Activated CD4-positive, alpha-beta T cell treated with anti-CD3 and anti-CD28 coated beads for 24 hours (primary cell): ENCODE measurements at regions not wholly inside any gene's neighbourhood (a gene's known extent, or its start where the extent isn't known, plus 50 kb on each side); places are given as distances from the start of the nearest gene placed in this dataset.
"Not testable (repeated sequence)": the region's sequence is repeated elsewhere in the genome, so short reads cannot be mapped to it uniquely, and the experiment has no call there.

ENCODE experiments used
- DNase-seq, 2 donors: peaks; one replicate each; pipeline ENCODE4 v3.0.0-alpha.2; 2020; ENCODE audit warnings: low read depth in 2 of 2

DNA sequence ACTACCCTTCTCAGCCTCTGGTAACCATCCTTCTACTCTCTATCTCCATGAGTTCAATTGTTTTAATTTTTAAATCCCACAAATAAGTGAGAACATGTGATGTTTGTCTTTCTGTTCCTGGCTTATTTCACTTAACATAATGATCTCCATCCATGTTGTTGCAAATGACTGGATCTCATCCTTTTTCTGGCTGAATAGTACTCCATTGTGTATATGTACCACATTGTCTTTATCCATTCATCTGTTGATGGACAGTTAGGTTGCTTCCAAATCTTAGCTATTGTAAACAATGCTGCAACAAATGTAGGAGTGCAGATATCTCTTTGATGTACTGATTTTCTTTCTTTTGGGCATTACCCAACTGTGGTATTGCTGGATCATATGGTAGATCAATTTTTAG lies 103.0 kb downstream of the CARTPT start:
- not testable (repeated sequence) for DNase-seq

DNA sequence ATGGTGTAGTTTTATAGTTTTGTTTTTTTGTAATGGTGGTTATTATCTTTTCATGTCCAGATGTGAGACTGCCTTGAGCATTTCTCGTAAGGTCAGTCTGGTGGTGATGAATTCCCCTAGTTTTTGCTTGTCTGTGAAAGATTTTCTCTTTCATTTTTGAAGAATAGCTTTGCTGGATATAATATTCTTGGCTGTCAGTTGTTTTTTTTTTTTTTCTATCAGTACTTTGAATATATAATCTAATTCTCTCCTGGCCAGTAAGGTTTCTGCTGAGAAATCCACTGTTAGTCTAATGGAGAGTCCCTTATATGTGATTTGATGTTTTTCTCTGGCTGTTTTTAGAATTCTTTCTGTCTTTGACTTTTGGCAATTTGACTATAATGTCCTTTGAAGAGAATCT lies 106.9 kb downstream of the CARTPT start:
- no peak for DNase-seq

DNA sequence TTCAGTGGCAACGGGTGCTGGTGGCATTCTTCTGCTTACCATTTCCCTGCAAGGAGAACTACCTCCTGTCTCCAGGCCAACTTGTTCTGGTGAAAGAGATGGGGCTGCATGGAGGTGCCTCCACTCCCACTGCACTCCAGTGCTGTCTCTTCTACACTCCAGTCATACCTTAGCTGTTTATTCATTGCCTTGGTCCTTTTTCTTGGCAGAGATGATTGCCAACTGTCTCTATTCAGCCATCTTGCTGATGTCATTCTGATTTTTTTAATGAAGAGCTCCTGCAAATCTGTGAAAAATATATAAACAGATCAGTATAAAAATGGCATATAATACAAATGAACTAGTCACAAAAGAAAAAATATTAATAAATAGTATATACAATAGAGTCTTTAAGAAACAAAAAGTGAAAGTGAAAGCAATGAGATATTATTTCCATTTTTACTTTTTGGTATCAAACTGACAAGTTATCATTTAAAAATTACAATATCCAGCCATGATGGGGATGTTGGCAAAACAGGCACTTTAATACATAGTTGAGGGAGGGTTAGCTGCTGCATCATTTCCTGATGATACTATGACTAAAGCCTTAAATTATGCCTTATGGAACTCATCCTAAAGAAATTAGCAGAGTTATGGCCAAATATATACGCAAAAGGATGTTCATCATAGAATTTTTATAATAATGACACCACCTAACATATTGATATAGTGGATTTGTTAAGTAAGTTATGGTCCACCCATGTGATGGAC lies 109.4 kb downstream of the CARTPT start:
- DNase-seq = no peak

DNA sequence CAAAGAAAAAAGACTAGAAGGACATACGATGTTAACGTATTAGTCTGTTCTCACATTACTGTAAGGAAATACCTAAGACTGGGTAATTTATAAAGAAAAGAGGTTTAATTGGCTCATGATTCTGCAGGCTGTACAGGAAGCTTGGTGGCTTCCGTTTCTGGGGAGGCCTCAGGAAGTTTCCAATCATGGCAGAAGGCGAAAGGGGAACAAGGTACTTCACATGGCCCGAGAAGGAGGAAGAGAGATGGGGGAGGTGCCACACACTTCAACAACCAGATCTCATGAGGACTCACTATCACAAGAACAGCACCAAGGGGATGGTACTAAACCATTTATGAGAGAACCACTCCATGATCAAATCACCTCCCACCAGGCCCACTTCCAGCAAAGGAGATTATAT lies 110.1 kb downstream of the CARTPT start:
- no peak for DNase-seq

DNA sequence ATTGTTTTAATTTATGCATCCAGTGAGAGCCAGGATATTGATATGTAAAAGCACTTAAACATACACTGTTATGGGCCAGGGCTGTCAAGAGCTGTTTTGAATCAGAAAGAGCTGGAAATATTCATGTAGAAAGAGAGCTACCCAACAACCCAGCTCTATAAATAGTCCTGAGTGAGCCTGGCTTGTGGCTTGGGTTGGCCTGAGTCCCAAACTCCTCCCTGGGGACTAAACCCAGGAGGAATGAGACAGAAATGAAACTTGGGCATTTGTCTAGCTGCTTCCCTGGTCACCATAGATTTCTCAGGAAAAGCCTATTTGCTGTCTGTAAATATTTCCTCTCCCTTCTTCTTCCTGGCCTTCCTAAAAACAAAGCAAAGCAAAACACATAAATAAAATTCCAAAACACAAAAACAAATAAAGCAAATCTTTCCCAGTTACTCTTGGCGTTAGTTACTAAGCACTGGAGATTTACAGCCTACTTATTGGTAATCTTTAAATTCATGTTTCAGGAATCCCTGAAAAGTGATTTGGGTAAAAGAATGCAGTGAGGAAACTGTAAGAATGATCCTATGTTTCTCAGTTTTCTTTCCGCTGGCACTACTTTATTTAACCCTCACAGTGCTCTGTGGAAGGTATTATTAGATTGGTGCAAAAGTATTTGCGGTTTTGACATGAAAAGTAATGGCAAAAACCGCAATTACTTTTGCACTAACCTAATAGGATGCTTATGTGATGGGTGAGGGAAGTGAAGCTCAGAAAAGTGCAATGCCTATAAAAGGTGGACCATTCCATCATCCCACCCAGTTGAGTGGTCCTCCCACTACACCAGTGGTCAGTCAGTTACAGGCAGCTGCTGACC lies 111.8 kb downstream of the CARTPT start:
- DNase-seq = no peak

DNA sequence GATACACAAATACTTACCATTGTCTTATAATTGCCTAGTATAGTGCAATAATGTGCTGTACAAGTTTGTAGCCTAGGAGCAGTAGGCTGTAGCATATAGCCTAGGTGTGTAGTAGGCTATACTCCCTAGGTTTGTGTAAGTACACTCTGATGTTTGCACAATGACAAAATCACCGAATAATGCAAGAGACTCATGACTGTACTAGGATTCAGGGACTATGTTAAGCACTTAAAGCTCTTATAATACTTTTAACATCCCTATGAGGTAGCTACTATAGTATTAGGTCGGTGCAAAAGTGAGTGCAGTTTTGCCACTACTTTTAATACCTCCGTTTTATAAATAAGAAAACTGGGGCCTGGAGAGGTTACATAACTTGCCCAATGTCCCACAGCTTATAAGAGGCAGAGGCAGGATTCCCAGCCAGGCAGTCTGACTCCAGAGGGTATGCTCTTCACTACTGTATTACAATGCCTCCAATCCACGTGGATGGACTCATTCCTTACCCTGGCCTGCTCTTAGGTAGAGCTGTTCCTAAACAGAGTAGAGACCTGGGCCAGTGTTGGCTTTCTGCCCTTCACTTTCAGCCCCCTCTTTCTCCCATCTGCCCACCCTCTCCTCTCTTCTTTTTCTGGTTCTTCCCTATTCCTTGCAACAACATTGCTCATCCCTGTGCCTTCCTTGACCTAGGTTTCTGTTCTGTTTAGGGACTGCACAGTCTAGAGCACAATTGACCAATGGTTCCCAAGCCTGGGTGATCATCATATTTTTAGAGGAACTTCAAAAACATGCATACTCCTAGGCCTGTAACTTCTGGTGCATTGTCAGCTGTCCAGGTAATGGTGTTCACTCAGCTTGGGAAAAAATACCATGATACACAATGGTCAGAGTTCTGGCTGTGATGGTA lies 114.0 kb downstream of the CARTPT start:
- DNase-seq = no peak

DNA sequence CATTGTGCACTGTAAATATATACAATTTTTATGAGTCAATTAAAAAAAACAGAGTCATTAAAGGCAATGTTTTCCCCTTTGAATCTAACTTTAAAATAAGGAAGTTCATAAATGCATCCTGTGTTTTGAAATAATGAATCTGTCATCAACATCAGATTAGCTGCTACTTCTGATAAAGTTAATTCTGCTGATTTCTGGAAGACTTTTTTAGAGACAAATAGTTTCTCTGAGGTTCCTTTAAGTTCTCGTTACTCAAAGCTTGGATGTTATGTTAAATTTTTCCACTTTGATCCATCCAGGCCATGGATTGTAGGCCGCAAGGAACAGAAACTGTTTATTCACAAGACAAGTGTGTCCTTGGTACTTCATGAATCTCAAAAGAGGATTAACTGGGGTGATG lies 115.5 kb downstream of the CARTPT start:
- DNase-seq = no peak

DNA sequence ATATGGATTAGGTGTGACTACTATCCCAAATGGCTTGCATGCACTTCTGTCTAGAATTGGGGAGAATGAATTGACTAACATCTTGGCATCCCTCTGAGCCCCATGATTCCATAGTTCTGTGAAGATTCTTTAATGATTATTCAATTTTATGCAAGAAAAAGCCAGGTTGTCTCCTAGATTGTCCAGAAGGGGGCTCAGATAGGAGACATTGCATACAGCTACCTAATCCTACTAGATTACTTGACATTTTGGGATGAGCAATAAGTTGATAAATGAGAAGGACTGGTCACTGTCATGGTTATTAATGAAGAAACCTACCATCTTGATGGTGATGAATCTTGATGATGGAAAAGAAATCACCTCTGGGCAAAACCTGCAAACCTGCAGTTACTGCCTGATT lies 117.0 kb downstream of the CARTPT start:
- no peak for DNase-seq

DNA sequence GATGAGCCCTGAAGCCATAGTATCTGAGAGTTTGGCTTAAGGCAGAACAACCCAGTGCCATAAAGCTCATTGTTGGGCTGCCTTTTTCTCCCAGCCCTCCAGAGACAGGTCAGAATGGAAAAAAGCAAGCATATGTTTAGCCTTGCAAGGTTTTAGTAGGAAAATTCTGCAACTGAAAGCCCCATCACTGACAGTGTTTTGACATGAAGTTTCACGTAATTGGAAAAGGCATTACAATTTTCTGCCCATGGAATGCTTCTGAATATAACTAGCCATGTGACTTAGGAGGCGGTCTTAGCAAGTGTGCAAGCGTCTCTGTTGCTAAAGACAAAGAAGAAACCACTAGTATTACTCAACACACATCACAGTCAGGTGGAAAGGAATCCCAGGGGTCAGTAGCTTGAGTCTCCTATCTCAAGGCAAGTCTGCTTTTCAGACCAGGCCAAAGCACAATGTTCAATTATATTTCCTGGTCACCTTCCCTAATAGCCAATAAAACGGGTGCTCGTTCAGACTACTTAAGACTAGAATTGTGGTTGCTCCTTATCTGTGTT lies 117.6 kb downstream of the CARTPT start:
- no peak for DNase-seq

DNA sequence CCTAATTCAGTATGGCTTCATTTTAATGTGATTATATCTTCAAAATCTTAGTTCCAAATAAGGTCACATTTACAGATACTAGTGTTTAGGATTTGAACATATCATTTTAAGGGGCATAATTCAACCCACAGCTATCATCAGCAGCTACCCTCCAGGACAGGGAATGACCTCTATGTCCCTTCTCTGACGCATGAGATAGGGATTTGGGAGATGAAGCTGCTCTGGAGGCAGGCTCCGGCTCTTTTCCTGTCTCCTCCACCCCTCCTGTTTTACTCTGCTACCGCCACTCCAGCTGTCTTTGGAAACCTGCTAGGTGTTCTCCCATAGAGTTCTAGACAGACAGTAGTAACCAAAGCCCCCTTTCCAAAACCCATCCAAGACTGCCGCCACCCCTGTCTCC lies 119.2 kb downstream of the CARTPT start:
- no peak for DNase-seq

DNA sequence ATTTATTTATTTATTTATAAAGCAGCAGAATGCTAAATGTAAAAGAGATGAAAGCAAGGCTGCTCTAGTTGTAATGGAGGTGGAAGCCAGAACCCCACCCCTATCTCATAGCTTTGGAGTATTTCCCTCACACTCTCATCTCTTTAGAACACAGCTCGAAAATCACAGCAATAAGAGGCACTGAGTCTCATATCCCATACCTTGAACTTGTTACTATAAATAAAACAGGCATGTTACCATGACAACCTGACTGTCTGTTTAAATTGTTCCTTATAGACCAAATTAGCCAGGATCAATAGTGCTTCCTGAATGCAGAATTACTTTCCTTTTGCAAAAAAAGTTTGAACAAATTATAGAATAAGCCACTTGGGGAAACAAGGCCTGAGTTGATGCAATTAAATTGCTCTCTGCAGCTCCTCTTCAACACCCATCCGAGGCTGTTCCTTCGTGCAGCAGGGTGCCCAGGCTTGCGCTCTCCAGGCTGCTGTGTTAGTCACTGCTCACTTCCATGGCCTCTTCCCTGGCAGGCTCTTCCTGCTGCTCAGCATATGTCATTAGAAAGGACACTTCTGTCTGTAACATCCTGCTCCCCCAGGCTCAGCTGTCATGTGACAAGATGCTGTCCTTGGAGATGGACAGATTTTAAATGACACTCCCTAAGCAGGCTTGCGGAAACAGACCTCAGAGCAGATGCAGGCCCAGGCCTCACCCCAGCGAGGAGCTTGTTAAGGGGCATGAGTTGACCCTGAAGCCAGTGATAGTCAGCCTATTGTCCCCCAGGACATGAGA lies 120.2 kb downstream of the CARTPT start:
- no peak for DNase-seq

DNA sequence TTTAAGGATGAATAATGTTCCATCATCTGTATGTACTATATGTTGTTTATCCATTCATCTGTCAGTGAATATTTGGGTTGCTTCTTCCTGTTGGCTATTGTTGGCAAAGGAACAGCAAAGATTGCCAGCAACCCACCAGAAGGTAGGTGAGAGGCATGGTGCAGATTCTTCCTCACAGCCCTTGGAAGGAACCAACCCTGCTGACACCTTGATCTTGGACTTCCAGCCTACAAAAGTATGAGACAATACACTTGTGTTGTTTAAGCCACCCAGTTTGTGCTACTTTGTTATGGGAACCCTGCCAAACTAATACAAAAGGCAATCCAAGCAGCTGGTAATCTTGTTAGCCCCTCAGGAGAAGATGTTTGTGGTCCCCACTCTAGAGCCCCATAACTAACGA lies 122.0 kb downstream of the CARTPT start:
- no peak for DNase-seq

DNA sequence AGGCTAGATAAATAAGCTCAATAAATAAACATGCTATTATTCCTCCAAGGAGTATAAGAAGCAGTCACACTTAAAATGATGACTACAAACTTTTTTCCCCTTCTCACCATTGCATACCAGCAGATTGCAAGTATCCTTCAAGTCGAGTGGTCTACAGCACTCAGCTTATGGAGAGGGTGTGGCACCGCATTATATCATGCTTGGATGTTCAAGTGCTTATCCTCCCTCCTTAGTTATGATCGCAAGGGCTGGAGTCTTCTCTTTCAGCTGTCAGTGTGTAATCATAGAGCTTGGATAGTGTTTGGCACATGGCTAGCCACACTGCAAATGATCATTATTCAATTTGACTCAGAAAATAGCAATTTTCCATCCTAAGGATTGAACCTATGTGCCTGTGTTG lies 124.0 kb downstream of the CARTPT start:
- DNase-seq = no peak

DNA sequence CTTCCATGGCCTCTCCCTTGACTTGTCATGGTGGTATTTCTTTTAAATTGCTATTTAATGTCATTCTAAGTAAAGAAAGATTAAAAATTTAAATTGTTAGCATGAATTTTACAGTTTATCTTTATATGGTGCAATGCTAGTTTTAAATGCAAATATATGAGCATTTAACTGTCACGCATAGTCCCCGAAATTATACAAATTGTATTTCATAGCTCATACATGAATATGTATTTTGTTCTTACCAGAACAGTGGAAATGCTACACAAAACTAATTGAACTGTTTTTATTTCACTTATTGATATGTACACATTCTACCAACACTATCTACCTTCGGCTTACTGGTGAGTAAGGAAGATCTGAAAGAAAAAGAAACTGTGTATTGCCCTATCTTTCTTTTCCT lies 125.8 kb downstream of the CARTPT start:
- DNase-seq = no peak

DNA sequence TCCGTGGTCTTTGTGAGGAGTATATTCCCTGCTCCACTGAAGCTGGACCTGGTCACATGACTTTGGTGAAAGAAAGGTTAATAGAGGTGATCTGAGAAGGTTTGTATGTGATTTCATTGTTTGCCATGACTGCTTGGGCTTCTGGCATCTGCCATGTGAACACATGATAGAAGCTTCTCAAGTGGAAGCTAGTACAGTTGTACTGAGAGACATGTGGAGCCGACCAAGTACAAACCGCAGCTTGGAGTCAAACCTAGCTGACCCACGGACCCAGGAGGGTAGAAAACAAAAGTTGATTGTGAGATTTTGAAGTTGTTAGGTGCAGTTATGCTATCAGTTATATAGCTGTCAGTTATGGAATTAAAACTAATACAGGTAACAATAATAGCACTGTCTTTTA lies 140.4 kb downstream of the CARTPT start:
- DNase-seq = no peak

DNA sequence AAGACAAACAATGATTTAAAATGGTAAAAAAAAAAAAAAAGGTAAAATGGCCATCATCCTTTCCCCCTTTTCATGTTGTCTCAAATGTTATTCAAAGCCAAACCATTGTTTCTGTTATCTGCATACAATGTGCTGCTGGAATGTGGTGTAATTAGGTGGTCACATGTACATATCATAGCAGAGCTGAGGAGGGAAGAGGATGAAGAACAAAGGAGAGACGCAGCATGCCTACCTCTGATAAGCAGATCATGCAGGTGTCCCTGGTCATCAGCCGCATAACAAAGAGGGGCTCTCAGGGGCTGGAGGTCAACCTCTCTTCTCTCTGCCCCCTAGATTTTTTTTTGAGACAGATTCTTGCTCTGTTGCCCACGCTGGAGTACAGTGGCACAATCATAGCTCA lies 141.0 kb downstream of the CARTPT start:
- DNase-seq = no peak

DNA sequence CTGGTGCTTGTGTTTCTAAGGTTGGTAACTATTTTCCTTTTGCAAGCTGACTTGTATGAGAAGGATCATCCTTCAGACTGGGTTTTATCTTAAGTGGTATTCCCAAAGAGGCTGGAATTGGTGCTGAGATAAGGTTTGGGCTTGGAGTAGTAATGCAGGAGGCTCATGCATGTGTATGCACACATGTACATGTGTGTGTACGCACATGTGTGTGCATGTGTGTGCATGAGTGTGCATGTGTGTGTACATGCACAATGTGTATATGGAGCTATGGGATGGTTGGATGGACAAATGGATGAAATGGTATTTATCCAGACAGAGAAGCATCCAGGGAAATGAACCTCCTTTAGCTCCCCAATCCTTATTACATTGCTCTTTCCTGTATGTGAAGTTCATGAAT lies 142.6 kb downstream of the CARTPT start:
- DNase-seq = no peak

DNA sequence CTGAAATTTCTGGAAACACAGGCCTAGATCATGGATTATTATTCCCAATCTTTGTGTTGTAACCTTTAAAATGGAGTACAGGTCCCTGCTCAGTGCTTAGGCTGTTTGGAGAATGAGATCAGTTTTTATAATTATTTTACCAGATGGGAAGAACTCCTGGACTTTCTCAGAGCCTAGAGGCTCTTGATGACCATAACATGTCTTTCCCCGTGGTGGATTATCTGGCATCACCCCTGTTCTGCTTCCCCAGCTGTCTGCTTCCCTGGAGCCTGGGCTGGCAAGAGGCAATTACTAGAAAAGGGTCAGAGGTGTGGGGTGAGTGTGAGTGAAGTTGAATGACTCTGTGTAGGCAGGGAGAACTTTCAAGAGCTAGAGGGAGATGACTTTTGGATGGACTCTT lies 143.0 kb downstream of the CARTPT start:
- no peak for DNase-seq

DNA sequence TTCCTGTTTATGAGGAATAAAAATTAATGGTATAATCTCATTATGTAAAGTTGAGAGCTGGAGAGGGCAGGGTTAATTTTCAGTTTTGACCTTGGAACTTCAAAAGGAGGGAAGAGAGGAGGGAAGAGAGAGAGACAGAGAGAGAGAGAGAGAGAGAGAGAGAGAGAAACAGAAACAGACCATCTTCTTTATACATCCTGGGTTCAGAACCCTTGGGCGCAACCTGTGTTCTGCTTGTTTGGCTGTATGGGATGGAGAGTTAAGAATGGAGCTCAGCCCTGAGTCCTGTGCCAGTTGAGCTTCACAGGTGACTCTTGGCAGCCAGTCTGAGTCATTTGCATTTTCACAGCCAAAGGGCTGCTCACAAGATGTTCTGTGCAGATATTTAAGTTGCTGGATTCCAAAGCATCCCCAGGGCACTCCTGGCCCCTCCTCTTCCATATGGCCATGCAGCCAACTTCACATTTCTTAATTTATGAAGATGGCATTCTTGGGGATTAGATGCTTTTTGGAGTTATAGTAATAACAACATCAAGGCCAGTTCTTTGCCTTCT lies 143.5 kb downstream of the CARTPT start:
- no peak for DNase-seq

DNA sequence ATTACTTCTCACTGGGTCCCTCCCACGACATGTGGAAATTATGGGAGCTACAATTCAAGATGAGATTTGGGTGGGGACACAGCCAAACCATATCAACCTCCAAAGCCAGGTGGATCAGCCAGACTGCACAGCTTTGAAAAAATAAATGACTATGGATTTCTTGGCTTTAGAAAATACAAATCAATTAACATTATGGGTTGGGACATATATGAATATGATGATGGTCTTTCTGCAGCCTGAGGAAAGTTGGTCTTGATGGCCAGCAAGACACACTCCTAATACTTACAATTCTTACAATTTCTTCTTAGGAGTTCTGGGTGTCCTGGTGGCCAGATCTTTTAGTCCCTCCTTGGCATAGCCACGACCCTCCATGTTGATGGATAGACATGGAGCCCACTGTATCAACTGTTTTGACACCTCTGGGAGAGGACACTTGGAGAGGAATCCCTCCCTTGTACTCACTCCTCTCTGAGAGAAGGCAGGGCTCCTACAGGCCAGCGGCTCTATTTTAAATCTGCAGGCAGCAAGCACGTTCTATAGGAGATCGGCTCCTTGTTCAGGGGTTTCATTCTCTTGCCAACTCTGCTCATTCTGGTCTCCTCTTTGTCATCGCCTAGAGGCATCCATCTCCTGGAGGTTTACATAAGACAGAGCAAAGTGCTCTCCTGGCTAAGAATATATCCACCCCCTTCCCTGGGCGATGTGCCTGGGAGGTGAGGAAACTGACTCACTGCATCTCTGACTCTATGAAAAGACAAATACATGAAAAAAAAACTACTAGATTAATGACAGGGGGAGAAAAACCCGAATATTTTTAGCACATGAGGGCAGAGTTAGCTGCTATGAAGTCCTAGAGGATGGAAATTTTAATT lies 145.9 kb downstream of the CARTPT start:
- DNase-seq = no peak
